ENCODE measurements at regions not wholly inside any gene's neighbourhood (a gene's known extent, or its start where the extent isn't known, plus 50 kb on each side); places are given as distances from the start of the nearest gene placed in this dataset.

- TF ChIP-seq CTCF (IDR thresholded peaks at IDR 0.05): peak; percentile 34
- no peak for TF ChIP-seq EZH2 (IDR thresholded peaks at IDR 0.05; ENCODE audit: borderline replicate concordance, insufficient read depth, low read depth, low read length, poor library complexity, severe bottlenecking)
Observed at GRCh38 chr2:62412347-62412742, 93.7 kb downstream of the TMEM17 start.

Measured in B cell (primary cell).